HCT116 (cell line): ENCODE measurements at regions not wholly inside any gene's neighbourhood (a gene's known extent, or its start where the extent isn't known, plus 50 kb on each side); places are given as distances from the start of the nearest gene placed in this dataset.
A peak's percentile ranks its signal among the peaks of the same experiment; 100 is the strongest.

Experiments used
- ATAC-seq: fragments of 200-7000 bp; cut with Tn5 transposase; 2 replicates; pipeline ENCODE4 v1.9.1; 2020; ENCODE audit warnings: mild to moderate bottlenecking, moderate library complexity
- BruUV-seq: library from RNA; stranded (reverse); fragments of 400-500 nt; replicated peaks from 2 replicates; lab custom pipeline; 2021; lab: Mats Ljungman, UMichigan
- CTCF ChIA-PET: fragments of 300-600 bp; sonication (Branson Sonifier 250); formaldehyde crosslinking; loops from one replicate; lab custom pipeline; 2021; ENCODE audit warnings: antibody characterized with exemption; lab: Charles Lee
- POLR2A ChIA-PET: fragments of 300-600, 350-600 bp; sonication (Branson Sonifier 250); formaldehyde crosslinking; loops from one replicate; lab custom pipeline; 2021; ENCODE audit warnings: antibody characterized with exemption; lab: Charles Lee
- RAD21 ChIA-PET, 2 experiments: fragments of 300-600 bp; sonication (Branson Sonifier 250); formaldehyde crosslinking; loops; one replicate each; lab custom pipeline; 2023; ENCODE audit warnings: low total read pairs in 2 of 2; ENCODE audit not compliant: uncharacterized antibody in 2 of 2, unreplicated experiment in 2 of 2, low non-redundant PET in 1 of 2; lab: Charles Lee
- DNase-seq: peaks from one replicate; pipeline ENCODE4 v3.0.0-alpha.2; 2010; ENCODE audit warnings: low read depth, low spot score
- H2AFZ ChIP-seq: fragments of 200-600 bp; shearing (Covaris generic), sonication (generic); 2 replicates; pipeline ENCODE4 v1.6.1; 2017; ENCODE audit warnings: low read depth, mixed run types, mixed read lengths, antibody characterized with exemption, low read length; ENCODE audit not compliant: poor library complexity, severe bottlenecking
- H3K27ac ChIP-seq: 2 replicates; pipeline ENCODE4 v1.5.1; 2012; ENCODE audit warnings: low read depth, low read length
- H3K27me3 ChIP-seq: fragments of 200-600 bp; sonication (generic); 2 replicates; pipeline ENCODE4 v1.6.1; 2016; ENCODE audit warnings: mixed run types, low read length, mixed read lengths; ENCODE audit not compliant: insufficient read depth
- H3K36me3 ChIP-seq, 2 experiments: fragments of 200-500 bp in 1 of 2; fragments of 200-600 bp in 1 of 2; sonication (Bioruptor generic) in 1 of 2; sonication (generic) in 1 of 2; 2 replicates each; pipeline versions ENCODE4 v1.5.1 to v1.6.1; 2014 to 2016; ENCODE audit warnings: low read length in 2 of 2, inconsistent platforms in 1 of 2, mixed read lengths in 1 of 2, mixed run types in 1 of 2; ENCODE audit not compliant: insufficient read depth in 2 of 2, control insufficient read depth in 1 of 2
- H3K4me1 ChIP-seq, 2 experiments: fragments of 200-600 bp in 1 of 2; sonication (generic) in 1 of 2; 2 replicates each; pipeline versions ENCODE4 v1.5.1 to v1.6.1; 2012 to 2017; ENCODE audit warnings: low read length in 2 of 2, inconsistent platforms in 1 of 2, mild to moderate bottlenecking in 1 of 2, mixed read lengths in 1 of 2, mixed run types in 1 of 2, moderate library complexity in 1 of 2; ENCODE audit not compliant: insufficient read depth in 2 of 2, control insufficient read depth in 1 of 2
- H3K4me2 ChIP-seq: fragments of 200-600 bp; sonication (generic); 2 replicates; pipeline ENCODE4 v1.6.1; 2017; ENCODE audit warnings: mixed run types, low read length, mixed read lengths
- H3K4me3 ChIP-seq, 2 experiments: fragments of 200-600 bp in 1 of 2; sonication (generic) in 1 of 2; replicated peaks in 1 of 2; 2 replicates each; pipeline ENCODE4 v1.5.1; 2011 to 2016; ENCODE audit warnings: low read length in 2 of 2, control low read depth in 1 of 2, low read depth in 1 of 2, mild to moderate bottlenecking in 1 of 2, mixed read lengths in 1 of 2, mixed run types in 1 of 2
- H3K79me2 ChIP-seq: fragments of 200-600 bp; sonication (generic); 2 replicates; pipeline ENCODE4 v1.6.1; 2017; ENCODE audit warnings: mild to moderate bottlenecking, mixed run types, low read length, moderate library complexity, mixed read lengths; ENCODE audit not compliant: insufficient read depth
- H3K9ac ChIP-seq: fragments of 200-600 bp; sonication (generic); 2 replicates; pipeline ENCODE4 v1.6.1; 2016; ENCODE audit warnings: low read length, mixed read lengths
- H3K9me2 ChIP-seq: fragments of 200-600 bp; sonication (generic), shearing (Covaris generic); 2 replicates; pipeline ENCODE4 v1.6.1; 2017; ENCODE audit warnings: mixed run types, mild to moderate bottlenecking, moderate library complexity; ENCODE audit not compliant: insufficient read depth
- H3K9me3 ChIP-seq, 2 experiments: fragments of 200-500 bp in 1 of 2; fragments of 200-600 bp in 1 of 2; sonication (Bioruptor generic) in 1 of 2; sonication (generic) in 1 of 2; 2 replicates each; pipeline ENCODE4 v1.6.1; 2014 to 2017; ENCODE audit warnings: low read length in 2 of 2, mixed read lengths in 2 of 2, inconsistent platforms in 1 of 2, low read depth in 1 of 2, mild to moderate bottlenecking in 1 of 2, mixed run types in 1 of 2, moderate library complexity in 1 of 2; ENCODE audit not compliant: control insufficient read depth in 1 of 2, insufficient read depth in 1 of 2
- H4K20me1 ChIP-seq: fragments of 200-600 bp; sonication (generic), shearing (Covaris generic); 2 replicates; pipeline ENCODE4 v1.6.1; 2017; ENCODE audit warnings: mixed run types, mild to moderate bottlenecking, moderate library complexity; ENCODE audit not compliant: insufficient read depth
- CBX3 ChIP-seq: IDR thresholded peaks from 2 replicates; pipeline ENCODE4 v1.6.1; 2012; ENCODE audit warnings: low read depth
- CEBPB ChIP-seq: IDR thresholded peaks from 2 replicates; pipeline ENCODE4 v1.6.1; 2012; ENCODE audit warnings: low read depth
- EZH2phosphoT487 ChIP-seq: fragments of 200-600 bp; IDR thresholded peaks from 2 replicates; pipeline ENCODE4 v1.6.1; 2018; ENCODE audit warnings: antibody characterized with exemption, borderline replicate concordance
- FOSL1 ChIP-seq: IDR thresholded peaks from 2 replicates; pipeline ENCODE4 v1.6.1; 2012; ENCODE audit warnings: low read depth
- POLR2A ChIP-seq: IDR thresholded peaks from 2 replicates; pipeline ENCODE4 v1.7.0; 2011; ENCODE audit warnings: borderline replicate concordance; ENCODE audit not compliant: insufficient read depth, insufficient read length; ENCODE audit errors: extremely low read depth
- POLR2AphosphoS5 ChIP-seq: IDR thresholded peaks from 2 replicates; pipeline ENCODE4 v1.6.1; 2011; ENCODE audit warnings: mild to moderate bottlenecking, low read depth, low read length, moderate library complexity
- RAD21 ChIP-seq: IDR thresholded peaks from 2 replicates; pipeline ENCODE4 v1.6.1; 2012; ENCODE audit warnings: low read depth, mild to moderate bottlenecking
- SIN3A ChIP-seq: IDR thresholded peaks from 2 replicates; pipeline ENCODE4 v1.6.1; 2012; ENCODE audit warnings: low read depth
- SRF ChIP-seq: IDR thresholded peaks from 2 replicates; pipeline ENCODE4 v1.6.1; 2012; ENCODE audit warnings: low read depth
- YY1 ChIP-seq: IDR thresholded peaks from 2 replicates; pipeline ENCODE4 v1.6.1; 2011; ENCODE audit warnings: low read length, low read depth, moderate library complexity, mild to moderate bottlenecking; ENCODE audit not compliant: insufficient replicate concordance; ENCODE audit errors: extremely low read depth
- ZNF274 ChIP-seq: fragments of 200-500 bp; sonication (Bioruptor generic); IDR thresholded peaks from 2 replicates; pipeline ENCODE4 v1.6.1; 2014; ENCODE audit warnings: mild to moderate bottlenecking, low read depth, low read length, inconsistent platforms
- intact Hi-C: fragments of 100-400 bp; cut with micrococcal nuclease; formaldehyde crosslinking; loops from 2 replicates; pipeline ENCODE4 v1.10.0; 2022
- TF ChIP-seq, protein P1 (sequence below): IDR thresholded peaks from 2 replicates; pipeline ENCODE4 v1.6.1; 2012
- TF ChIP-seq, protein P2 (sequence below): IDR thresholded peaks from 2 replicates; pipeline ENCODE4 v1.6.1; 2012
- TF ChIP-seq, protein P3 (sequence below): IDR thresholded peaks from 2 replicates; pipeline ENCODE4 v1.6.1; 2011; ENCODE audit warnings: mild to moderate bottlenecking, low read length, moderate library complexity; ENCODE audit not compliant: insufficient replicate concordance; ENCODE audit errors: extremely low read depth

DNA sequence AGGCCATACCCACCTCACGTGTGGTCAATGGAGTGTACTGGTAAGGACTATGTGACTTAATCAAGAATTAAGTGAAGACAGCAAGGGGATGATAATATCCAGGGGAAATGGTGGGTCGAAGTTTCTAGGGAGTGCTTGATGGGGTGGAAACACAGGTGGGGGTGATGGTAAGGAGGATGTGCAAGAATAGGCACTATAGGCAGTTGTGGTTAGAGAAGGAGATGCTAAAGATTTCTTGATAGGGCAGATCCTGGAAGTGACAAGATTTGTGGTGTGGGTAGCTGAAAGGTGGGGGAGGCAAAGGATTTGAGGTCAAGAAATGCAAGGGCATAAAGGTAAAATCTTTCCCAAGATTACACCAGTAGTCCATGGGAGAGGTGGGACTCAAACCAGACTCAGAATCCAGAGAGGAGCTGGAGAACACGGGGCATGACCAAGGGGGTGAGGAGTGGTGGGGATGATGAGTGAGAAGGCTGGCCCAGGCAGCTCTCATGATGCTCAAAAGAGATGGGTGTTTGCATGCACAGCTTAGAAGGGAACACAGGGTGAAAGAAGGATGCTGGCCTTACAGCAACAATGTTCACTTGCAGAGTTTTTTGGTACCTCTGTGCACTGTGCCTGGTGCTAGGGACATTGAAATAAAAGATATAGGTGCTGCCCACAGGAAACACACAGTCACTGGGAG lies 78.4 kb downstream of the CCR1 start:
- no TSS peak for BruUV-seq
- ChIA-PET RAD21 (no interaction called here), POLR2A (no interaction called here), CTCF (no interaction called here)
- DNase-seq (no peak), ATAC-seq (no peak)
- Histone ChIP-seq H3K4me3 (no peak overlapping the region), H4K20me1 (no peaks in the 10 kb centered on the region), H3K9me2 (no peaks in the 10 kb centered on the region), H3K4me1 (peaks cover 0 to 13% of the 10 kb centered on the region in 2 experiments; a peak in 2 of 4 replicates), H2AFZ (no peak overlapping the region), H3K27me3 (peaks cover 2% of the 10 kb centered on the region; the same call in 1 of the 2 replicates), H3K4me2 (no peak overlapping the region), H3K9me3 (no peaks in the 10 kb centered on the region), H3K9ac (no peak overlapping the region), H3K79me2 (no peaks in the 10 kb centered on the region), H3K36me3 (no peaks in the 10 kb centered on the region), H3K27ac (no peak overlapping the region)
- intact Hi-C loops, result no loop called here
- TF ChIP-seq YY1, result no peak
- no peak for TF ChIP-seq FOSL1
- TF ChIP-seq CBX3, result no peak
- no peak for TF ChIP-seq POLR2AphosphoS5
- no peak for TF ChIP-seq SRF
- no peak for TF ChIP-seq RAD21
- TF ChIP-seq EZH2phosphoT487, result no peak
- no peak for TF ChIP-seq ZNF274
- TF ChIP-seq, protein P1, sequence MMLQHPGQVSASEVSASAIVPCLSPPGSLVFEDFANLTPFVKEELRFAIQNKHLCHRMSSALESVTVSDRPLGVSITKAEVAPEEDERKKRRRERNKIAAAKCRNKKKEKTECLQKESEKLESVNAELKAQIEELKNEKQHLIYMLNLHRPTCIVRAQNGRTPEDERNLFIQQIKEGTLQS, result no peak
- TF ChIP-seq SIN3A, result no peak
- TF ChIP-seq, protein P2, sequence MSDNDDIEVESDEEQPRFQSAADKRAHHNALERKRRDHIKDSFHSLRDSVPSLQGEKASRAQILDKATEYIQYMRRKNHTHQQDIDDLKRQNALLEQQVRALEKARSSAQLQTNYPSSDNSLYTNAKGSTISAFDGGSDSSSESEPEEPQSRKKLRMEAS, result no peak
- TF ChIP-seq POLR2A, result no peak

DNA sequence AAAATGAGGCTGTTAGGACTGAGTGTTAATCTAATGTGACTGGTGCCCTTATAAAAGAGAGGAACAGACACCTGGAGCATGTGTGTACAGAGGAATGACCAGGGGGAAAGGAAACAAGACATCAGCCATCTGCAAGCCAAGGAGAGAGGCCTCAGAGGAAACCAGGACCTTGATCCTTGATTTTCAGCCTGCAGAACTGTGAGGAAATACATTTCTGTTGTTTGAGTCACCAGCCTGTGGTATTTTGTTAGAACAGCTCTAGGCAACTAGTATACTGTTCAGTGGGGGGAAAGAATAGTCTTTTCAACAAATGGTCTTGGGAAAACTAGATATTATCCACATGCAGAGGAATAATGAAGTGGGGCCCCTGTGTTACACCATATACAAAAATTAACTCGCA lies 80.6 kb downstream of the CCR1 start:
- CTCF ChIA-PET, result no interaction called here
- Histone ChIP-seq H3K4me2 (peak overlapping the region; percentile 51), H3K9me2 (no peaks in the 10 kb centered on the region), H4K20me1 (no peaks in the 10 kb centered on the region), H3K27ac (no peak overlapping the region)
- peak; percentile 18 for DNase-seq
- peak; percentile 75 for ATAC-seq
- TF ChIP-seq, protein P3, sequence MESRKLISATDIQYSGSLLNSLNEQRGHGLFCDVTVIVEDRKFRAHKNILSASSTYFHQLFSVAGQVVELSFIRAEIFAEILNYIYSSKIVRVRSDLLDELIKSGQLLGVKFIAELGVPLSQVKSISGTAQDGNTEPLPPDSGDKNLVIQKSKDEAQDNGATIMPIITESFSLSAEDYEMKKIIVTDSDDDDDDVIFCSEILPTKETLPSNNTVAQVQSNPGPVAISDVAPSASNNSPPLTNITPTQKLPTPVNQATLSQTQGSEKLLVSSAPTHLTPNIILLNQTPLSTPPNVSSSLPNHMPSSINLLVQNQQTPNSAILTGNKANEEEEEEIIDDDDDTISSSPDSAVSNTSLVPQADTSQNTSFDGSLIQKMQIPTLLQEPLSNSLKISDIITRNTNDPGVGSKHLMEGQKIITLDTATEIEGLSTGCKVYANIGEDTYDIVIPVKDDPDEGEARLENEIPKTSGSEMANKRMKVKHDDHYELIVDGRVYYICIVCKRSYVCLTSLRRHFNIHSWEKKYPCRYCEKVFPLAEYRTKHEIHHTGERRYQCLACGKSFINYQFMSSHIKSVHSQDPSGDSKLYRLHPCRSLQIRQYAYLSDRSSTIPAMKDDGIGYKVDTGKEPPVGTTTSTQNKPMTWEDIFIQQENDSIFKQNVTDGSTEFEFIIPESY, result no peak
- TF ChIP-seq CEBPB (peak; percentile 50; the same call in 1 of the 2 replicates), FOSL1 (peak; percentile 23; the same call in 1 of the 2 replicates)
- TF ChIP-seq, all 23 proteins: peak for 2
- RAD21 ChIA-PET, result no interaction called here
- no peaks in the 10 kb centered on the region for H3K36me3 ChIP-seq
- POLR2A ChIA-PET, result no interaction called here
- H2AFZ ChIP-seq, result peak overlapping the region; percentile 8
- no peaks in the 10 kb centered on the region for H3K79me2 ChIP-seq
- no peaks in the 10 kb centered on the region for H3K9me3 ChIP-seq
- no peaks in the 10 kb centered on the region for H3K27me3 ChIP-seq
- no peak overlapping the region for H3K9ac ChIP-seq
- H3K4me3 ChIP-seq, result no peak overlapping the region
- intact Hi-C loops, result no loop called here
- no TSS peak for BruUV-seq
- peaks cover 0 to 13% of the 10 kb centered on the region in 2 experiments; a peak in 2 of 4 replicates for H3K4me1 ChIP-seq
